K562 (cell line): ENCODE measurements at regions not wholly inside any gene's neighbourhood (a gene's known extent, or its start where the extent isn't known, plus 50 kb on each side); places are given as distances from the start of the nearest gene placed in this dataset.

ENCODE experiments used
- CBX2 ChIP-seq: fragments of 200-600 bp; sonication (generic); IDR thresholded peaks from one replicate; pipeline ENCODE4 v1.6.1; 2012; ENCODE audit warnings: mild to moderate bottlenecking, low read length, inconsistent platforms; ENCODE audit not compliant: insufficient read depth, poor library complexity, severe bottlenecking
- DNMT1 ChIP-seq: fragments of 450-650 bp; IDR thresholded peaks from 2 replicates; pipeline ENCODE4 v1.6.1; 2016; ENCODE audit warnings: antibody characterized with exemption, mild to moderate bottlenecking
- ETS1 ChIP-seq: conservative IDR thresholded peaks from 2 replicates; pipeline ENCODE4 v1.6.1; 2011; ENCODE audit warnings: low read depth, mild to moderate bottlenecking, low read length; ENCODE audit not compliant: control insufficient read depth
- HMG20B ChIP-seq: fragments of 250-450 bp; sonication (Bioruptor Pico); IDR thresholded peaks from 2 replicates; pipeline ENCODE4 v1.5.0; 2021; ENCODE audit warnings: mild to moderate bottlenecking
- NFE2 ChIP-seq: IDR thresholded peaks from 2 replicates; pipeline ENCODE4 v1.6.1; 2014; ENCODE audit warnings: antibody characterized with exemption, low read depth
- POLR3G ChIP-seq: IDR thresholded peaks from 2 replicates; pipeline ENCODE4 v1.6.1; 2011; ENCODE audit not compliant: insufficient read length, insufficient replicate concordance; ENCODE audit errors: extremely low read depth
- PURB ChIP-seq: sonication (generic); formaldehyde crosslinking; IDR thresholded peaks from 2 replicates; pipeline ENCODE4 v1.9.0; 2021; ENCODE audit warnings: low read depth, mild to moderate bottlenecking, missing genetic modification reagents
- REST ChIP-seq, 2 experiments: fragments of 450-650 bp; formaldehyde crosslinking in 1 of 2; IDR thresholded peaks; 2 replicates each; pipeline versions ENCODE4 v1.4.0 to v1.6.1; 2014 to 2020; ENCODE audit warnings: mild to moderate bottlenecking in 2 of 2, borderline replicate concordance in 1 of 2, low read depth in 1 of 2
- SLC30A9 ChIP-seq: fragments of 250-450 bp; sonication (Bioruptor Pico); IDR thresholded peaks from 2 replicates; pipeline ENCODE4 v1.8.0; 2022; ENCODE audit warnings: mild to moderate bottlenecking, moderate library complexity
- TCF3 ChIP-seq: sonication (generic); formaldehyde crosslinking; IDR thresholded peaks from 2 replicates; pipeline ENCODE4 v1.4.0; 2020; ENCODE audit warnings: mild to moderate bottlenecking, missing genetic modification reagents
- TCF7L2 ChIP-seq: fragments of 150-350 bp; IDR thresholded peaks from 2 replicates; pipeline ENCODE4 v1.6.1; 2016; ENCODE audit warnings: low read depth, mild to moderate bottlenecking, low read length, moderate library complexity
- WHSC1 ChIP-seq: IDR thresholded peaks from one replicate; pipeline ENCODE4 v1.6.1; 2012; ENCODE audit warnings: low read length, control low read depth, inconsistent platforms
- ZBTB26 ChIP-seq: fragments of 450-650 bp; formaldehyde crosslinking; IDR thresholded peaks from 2 replicates; pipeline ENCODE4 v1.4.0; 2022; ENCODE audit warnings: missing genetic modification characterization
- ZBTB49 ChIP-seq: sonication (generic); formaldehyde crosslinking; IDR thresholded peaks from 2 replicates; pipeline ENCODE4 v1.8.0; 2022; ENCODE audit warnings: missing genetic modification reagents, mild to moderate bottlenecking, borderline replicate concordance

GRCh38 chr9:124197177-124198095 is 60.3 kb upstream of the NEK6 start (continued):
- TF ChIP-seq ZBTB49 (CRISPR knock-in tag), result no peak
- TF ChIP-seq PURB, result no peak
- no peak for TF ChIP-seq ETS1
- no peak for TF ChIP-seq SLC30A9
- TF ChIP-seq NFE2, result peak; percentile 39
- TF ChIP-seq CBX2, result no peak
- peak; percentile 11; the same call in 1 of the 2 replicates for TF ChIP-seq REST (IDR thresholded peaks at IDR 0.05; ENCODE audit: borderline replicate concordance)
- no peak for TF ChIP-seq REST (CRISPR knock-in tag; IDR thresholded peaks at IDR 0.05; ENCODE audit: low read depth)
- no peak for TF ChIP-seq HMG20B (CRISPR knock-in tag)
- TF ChIP-seq TCF7L2, result no peak
- TF ChIP-seq POLR3G, result no peak
- no peak for TF ChIP-seq DNMT1
- TF ChIP-seq WHSC1, result no peak
- TF ChIP-seq ZBTB26 (CRISPR knock-in tag), result no peak
- TF ChIP-seq TCF3 (CRISPR knock-in tag), result no peak; the same call in 1 of the 2 replicates
